HuH-7.5 (cell line): ENCODE measurements at regions not wholly inside any gene's neighbourhood (a gene's known extent, or its start where the extent isn't known, plus 50 kb on each side); places are given as distances from the start of the nearest gene placed in this dataset.
"Not testable (repeated sequence)": the region's sequence is repeated elsewhere in the genome, so short reads cannot be mapped to it uniquely, and the experiment has no call there.

ENCODE experiments used
- DNase-seq: peaks from one replicate; pipeline ENCODE4 v3.0.0; 2011; ENCODE audit warnings: low spot score

- DNase-seq = no peak
Observed at GRCh38 chr3:59191651-59192050, 141.8 kb upstream of the CFAP20DC start.

DNA sequence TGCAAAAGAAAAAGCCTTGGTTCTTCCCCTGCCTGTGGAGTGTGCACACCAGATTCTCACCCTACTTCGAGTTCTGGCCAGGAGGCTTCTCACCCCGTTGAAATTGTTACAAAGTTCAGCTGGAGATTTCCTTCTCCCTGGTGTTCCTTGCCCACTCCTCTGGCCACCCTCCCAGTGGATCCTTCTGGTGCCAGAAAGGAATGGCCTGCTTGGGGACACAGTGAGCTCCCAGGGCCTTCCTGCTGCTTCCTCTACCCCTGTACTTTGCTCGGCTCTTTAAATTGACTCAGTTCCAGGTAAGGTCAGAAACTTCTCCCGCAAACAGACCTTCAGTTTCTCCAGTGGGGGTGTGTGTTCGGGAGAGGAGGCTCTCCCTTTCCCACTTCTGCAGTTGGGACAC, 140.1 kb upstream of the CFAP20DC start:
- no peak for DNase-seq

- no peak for DNase-seq
Observed at GRCh38 chr3:59189526-59189925, 139.7 kb upstream of the CFAP20DC start.

DNA sequence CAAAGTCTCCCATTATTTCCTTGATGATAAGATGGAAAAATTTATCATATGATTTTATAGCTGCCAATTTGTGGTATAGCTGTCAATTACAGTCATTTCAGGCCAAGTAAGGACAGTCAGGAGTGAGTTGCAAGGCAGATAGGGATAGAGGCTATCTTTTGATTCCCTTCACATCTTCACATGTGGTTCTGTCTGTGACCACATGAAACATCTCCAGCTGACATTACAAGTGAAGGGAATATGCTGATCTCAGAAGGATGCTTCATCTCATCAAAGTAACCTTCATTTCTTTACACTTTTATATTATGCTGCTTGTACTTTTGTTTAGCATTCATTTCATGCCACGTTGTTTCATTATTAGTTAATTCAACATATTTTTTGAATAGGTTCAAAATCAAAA, 136.9 kb upstream of the CFAP20DC start:
- no peak for DNase-seq

DNA sequence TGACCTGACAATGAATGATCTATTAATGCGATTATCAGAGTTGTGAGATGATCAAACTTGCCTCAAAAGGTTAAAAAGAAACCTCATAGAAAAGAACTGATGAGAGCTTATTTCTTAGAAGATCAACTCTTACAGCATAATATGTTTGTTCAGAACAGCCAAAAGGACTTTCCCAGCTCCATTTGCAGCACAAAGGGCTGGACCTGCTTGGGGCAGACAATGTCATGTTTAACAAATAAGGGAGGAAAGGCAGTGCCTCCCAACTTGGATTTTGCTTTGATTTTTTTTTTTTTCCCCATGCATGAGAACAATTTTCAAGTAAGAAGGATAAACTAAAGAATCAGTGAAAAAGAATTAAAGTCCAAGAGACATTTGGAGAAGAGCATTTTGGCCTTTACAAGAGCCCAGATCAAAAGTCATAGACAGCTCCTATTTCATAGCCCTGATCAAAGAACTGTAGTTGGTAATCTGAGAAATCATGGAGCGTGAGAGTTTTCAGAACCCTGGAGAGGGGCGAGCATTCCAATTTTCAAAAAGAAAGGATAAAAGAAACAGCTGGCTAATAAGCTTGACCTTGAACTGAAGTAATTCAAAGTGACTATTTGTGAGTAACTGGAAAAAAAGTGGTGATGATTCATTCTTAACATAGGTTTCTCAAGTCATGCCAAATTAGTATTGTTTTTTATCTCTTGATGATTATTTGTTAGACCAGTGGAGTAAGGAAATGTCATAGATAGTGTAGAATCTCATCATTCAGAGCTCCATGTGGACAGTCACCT, 136.0 kb upstream of the CFAP20DC start:
- no peak for DNase-seq

DNA sequence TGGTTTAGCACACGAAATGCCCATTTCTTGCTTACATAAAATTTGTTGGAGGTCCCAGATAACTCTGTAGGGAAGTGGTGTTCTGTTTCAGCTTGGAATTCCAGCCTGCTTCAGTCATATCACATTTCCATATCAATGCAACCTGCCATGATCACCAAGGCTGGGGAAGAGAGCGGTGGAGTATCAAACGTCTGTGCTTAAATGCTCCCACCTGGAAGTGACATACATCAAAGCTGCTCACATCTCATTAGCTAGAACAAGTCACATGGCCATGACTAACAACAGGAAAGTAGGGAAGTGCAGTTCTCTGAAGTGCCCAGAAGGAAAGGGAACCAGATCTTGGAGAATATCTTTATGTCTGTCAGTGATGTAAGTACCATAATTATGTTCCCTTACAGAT, 130.2 kb upstream of the CFAP20DC start:
- no peak for DNase-seq

- DNase-seq = no peak
Observed at GRCh38 chr3:59178698-59179097, 128.9 kb upstream of the CFAP20DC start.

DNA sequence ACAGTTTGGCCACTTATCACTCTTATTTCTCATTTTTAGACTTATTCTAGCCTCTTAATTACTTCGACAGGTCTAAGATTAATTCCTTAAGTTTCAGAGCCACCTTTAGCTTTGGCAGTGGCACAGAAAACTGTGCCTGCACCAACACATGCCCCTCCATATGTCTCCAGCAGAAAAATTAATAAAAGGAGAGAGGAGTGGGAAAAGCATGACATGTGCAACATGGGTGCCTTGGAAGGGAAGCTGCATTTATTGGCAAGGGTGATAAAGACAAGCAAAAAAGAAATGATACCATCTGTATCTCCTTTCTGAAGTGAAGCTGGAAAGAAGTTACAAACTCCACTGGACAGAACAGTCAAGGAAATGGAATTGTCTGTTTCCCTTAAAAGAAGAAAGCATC, 121.7 kb upstream of the CFAP20DC start:
- DNase-seq = no peak

GRCh38 chr3:59170166-59170565, 120.3 kb upstream of the CFAP20DC start:
- not testable (repeated sequence) for DNase-seq

GRCh38 chr3:59167756-59168155, 117.9 kb upstream of the CFAP20DC start:
- DNase-seq = no peak

DNA sequence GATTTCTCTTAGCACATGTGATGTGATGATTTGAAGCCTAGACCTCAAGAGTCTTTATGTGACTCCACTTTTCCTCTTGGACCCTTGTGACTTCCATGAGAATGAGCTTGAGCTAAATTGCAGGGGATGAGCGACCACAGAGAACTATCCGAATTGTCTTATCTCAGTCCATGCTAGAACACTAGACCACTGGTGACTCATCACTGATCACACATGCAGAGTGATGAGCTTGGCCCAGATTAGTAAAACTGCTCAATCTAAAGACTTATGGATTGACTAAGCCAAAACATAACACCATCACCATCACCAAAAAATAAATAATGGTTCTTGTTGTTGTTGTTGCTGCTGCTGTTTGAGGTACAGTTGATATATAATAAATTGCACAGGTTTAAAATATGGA, 114.1 kb upstream of the CFAP20DC start:
- DNase-seq = no peak

GRCh38 chr3:59161048-59161447, 111.2 kb upstream of the CFAP20DC start:
- no peak for DNase-seq

DNA sequence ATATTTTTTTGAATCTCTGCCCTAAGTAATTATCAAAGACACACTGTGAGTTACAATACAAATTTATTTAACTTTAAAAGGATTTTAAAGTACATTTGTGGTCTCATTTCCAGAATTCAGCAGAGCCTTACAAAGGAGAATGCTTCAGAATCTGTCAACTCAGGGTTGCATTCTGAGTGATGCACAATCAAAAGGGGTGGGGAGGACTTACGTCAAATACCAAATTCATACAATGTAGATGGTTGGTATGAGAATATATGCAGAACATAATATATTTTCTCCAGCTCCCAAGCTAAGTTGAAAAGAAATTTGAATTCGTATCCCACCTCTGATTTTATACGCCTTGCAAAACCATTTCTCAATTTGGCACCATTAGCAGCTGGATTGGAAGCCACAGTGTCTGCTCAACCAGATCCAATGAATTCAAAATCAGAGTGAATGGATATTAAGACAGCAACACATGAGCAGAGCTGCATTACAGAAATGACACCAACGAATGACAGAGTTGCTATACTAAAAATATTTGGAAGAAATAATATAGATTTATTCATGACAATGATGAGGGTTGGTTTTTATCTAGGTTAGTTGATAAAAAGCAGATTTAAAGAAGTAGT, 110.4 kb upstream of the CFAP20DC start:
- DNase-seq = no peak

DNA sequence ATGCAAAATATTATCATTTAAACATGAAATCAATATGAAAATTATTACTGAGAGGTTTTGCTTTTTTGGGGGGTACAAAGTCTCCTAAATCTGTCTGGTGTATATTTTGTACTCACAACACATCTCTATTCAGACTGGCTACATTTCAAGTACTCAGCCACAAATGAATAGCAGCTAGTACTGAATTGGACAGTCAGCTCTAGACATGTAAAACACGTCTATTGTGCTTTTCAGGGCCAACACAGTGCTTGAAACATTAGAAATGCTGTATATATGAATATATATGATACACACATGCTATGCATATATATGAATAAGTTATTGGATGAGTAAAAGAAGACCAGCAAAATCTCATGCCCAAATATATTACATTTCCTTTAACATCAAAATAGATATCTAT, 103.8 kb upstream of the CFAP20DC start:
- no peak for DNase-seq

- DNase-seq = no peak
Observed at GRCh38 chr3:59152943-59153342, 103.1 kb upstream of the CFAP20DC start.

DNA sequence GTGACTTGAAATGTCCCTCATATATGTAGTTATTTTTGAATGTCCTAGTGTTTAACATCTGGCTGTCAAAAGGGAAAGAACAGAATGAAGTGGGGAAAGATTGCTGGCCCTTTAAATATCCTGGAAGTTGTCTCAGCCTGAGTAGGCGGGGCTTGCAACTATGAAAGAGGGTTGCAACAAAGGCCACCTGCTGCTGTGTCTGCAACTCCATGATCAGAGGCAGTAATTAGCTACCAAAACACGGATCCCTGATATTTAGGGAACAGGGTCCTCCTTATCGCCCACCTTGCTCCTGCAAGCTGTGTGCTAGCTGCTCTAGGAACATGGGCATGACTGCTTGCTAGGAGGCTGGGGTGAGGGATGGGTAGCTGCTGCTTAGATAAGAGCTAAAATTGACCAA, 100.2 kb upstream of the CFAP20DC start:
- DNase-seq = no peak

GRCh38 chr3:59149166-59149565, 99.3 kb upstream of the CFAP20DC start:
- DNase-seq = no peak

- DNase-seq = no peak
Observed at GRCh38 chr3:59143447-59143846, 93.6 kb upstream of the CFAP20DC start.

- DNase-seq = no peak
Observed at GRCh38 chr3:59142556-59142955, 92.7 kb upstream of the CFAP20DC start.

DNA sequence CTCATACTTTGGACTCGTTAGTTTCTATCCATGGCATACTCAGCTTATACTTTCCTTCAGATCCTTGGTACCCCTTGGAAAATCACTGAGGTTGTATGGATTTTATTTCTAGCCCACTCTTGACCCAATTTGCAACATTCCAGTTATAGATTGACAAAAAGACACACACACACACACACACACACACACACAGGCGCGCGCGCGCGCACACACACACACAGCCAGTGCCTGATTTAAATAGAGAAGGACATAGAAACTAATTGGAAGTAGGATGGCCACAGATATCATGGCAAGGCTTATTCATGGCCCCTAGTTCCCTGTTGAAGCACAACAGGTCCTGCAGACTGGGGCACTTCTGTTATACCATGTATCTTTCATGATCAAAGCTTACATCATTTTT, 89.1 kb upstream of the CFAP20DC start:
- DNase-seq = no peak

DNA sequence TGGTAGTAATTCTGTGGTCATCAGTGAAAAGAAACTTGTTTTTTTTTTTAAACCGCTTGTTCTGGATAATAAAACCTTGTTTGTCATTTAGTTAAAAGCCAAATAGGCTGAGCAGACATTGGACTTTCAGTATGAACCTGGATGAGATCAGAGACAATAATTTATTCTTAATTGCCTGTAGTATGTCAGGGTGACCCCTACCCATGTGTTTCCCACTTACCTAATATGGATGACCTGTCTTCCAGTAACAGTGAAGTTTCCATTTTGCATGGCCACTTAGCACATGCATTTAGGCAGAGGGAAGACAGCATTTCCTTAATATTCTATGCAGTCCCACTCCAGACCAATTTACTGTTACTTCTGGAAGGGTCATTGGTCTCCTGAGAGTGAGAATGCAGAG, 87.6 kb upstream of the CFAP20DC start:
- DNase-seq = no peak

DNA sequence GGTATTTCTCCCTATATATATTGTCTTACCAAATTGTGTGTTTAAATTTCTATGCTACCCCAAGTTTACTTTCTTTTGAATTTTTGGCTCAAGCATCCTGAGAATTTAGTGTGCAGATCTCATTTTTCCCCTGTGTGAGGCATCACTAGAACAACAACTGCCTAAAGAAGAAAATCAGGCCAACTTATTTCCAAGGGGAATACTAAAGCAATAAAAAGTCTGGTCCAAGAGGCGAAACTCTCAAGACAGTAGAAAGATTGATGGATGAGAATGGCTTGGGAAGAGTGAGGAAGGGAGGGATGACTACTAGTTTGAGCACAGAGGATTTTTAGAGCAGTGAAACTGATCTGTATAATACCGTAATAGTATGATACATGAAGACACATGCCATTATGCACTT, 86.3 kb upstream of the CFAP20DC start:
- no peak for DNase-seq

GRCh38 chr3:59135096-59135495, 85.3 kb upstream of the CFAP20DC start:
- DNase-seq = no peak

GRCh38 chr3:59133311-59133710, 83.5 kb upstream of the CFAP20DC start:
- no peak for DNase-seq
